GM12873 (cell line): ENCODE measurements at regions not wholly inside any gene's neighbourhood (a gene's known extent, or its start where the extent isn't known, plus 50 kb on each side); places are given as distances from the start of the nearest gene placed in this dataset.

Experiments
- CTCF ChIP-seq: IDR thresholded peaks from 2 replicates; pipeline ENCODE4 v1.5.1; 2012; ENCODE audit warnings: low read depth, mild to moderate bottlenecking, moderate library complexity, low read length, control low read depth; ENCODE audit not compliant: insufficient read depth; ENCODE audit errors: missing control alignments

GRCh38 chr2:198957181-198957580, 500.6 kb downstream of the SATB2 start:
- no peak for TF ChIP-seq CTCF

- no peak for TF ChIP-seq CTCF
Measured at GRCh38 chr2:198953328-198953727, 504.4 kb downstream of the SATB2 start.

- no peak for TF ChIP-seq CTCF
Measured at GRCh38 chr2:198950803-198951202, 506.9 kb downstream of the SATB2 start.

GRCh38 chr2:198945496-198945895, 512.2 kb downstream of the SATB2 start:
- no peak for TF ChIP-seq CTCF

GRCh38 chr2:198930170-198930569, 527.6 kb downstream of the SATB2 start:
- TF ChIP-seq CTCF: peak; percentile 29

- no peak for TF ChIP-seq CTCF
Measured at GRCh38 chr2:198928026-198928425, 529.7 kb downstream of the SATB2 start.

- TF ChIP-seq CTCF: no peak
Measured at GRCh38 chr2:198917926-198918720, 539.6 kb downstream of the SATB2 start.
